ENCODE measurements at regions not wholly inside any gene's neighbourhood (a gene's known extent, or its start where the extent isn't known, plus 50 kb on each side); places are given as distances from the start of the nearest gene placed in this dataset.

DNA sequence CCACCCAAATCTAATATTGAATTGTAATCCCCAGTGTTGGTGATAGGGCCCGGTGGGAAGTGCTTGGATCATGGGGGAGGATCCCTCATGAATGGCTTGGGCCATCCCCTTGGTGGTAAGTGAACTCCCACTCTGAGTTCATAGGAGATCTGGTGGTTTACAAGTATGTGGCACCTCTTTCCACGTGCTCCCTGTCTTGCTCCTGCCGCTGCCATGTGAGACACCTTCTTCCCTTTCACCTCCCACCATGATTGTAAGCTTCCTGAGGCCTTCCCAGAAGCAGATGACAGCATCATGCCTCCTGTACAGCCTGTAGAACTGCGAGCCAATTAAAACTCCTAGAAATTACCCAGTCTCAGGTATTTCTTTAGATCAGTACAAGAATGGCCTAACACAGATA lies 150.8 kb downstream of the SH3BGRL2 start:
- peaks cover 4% of the 10 kb centered on the region for H3K27me3 Mint-ChIP-seq (ENCODE audit: low read depth, unreplicated experiment)
- FAIRE-seq (no peak), DNase-seq (ENCODE audit: low read depth) (no peak)
- H3K9ac ChIP-seq (ENCODE audit: low read length): no peak overlapping the region
- TF ChIP-seq, protein P1, sequence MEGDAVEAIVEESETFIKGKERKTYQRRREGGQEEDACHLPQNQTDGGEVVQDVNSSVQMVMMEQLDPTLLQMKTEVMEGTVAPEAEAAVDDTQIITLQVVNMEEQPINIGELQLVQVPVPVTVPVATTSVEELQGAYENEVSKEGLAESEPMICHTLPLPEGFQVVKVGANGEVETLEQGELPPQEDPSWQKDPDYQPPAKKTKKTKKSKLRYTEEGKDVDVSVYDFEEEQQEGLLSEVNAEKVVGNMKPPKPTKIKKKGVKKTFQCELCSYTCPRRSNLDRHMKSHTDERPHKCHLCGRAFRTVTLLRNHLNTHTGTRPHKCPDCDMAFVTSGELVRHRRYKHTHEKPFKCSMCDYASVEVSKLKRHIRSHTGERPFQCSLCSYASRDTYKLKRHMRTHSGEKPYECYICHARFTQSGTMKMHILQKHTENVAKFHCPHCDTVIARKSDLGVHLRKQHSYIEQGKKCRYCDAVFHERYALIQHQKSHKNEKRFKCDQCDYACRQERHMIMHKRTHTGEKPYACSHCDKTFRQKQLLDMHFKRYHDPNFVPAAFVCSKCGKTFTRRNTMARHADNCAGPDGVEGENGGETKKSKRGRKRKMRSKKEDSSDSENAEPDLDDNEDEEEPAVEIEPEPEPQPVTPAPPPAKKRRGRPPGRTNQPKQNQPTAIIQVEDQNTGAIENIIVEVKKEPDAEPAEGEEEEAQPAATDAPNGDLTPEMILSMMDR (IDR thresholded peaks at IDR 0.05; ENCODE audit: insufficient read depth, low read depth, low read length): no peak
- no peak for TF ChIP-seq EZH2 (IDR thresholded peaks at IDR 0.05; ENCODE audit: insufficient read depth, low read length)
- peaks cover 3% of the 10 kb centered on the region for H3K9me3 Mint-ChIP-seq (ENCODE audit: unreplicated experiment)
- H3K36me3 ChIP-seq (ENCODE audit: insufficient read depth, low read length): no peaks in the 10 kb centered on the region
- no peak overlapping the region for H3K27ac Mint-ChIP-seq (ENCODE audit: unreplicated experiment)
- no peaks in the 10 kb centered on the region for H4K20me1 ChIP-seq (ENCODE audit: insufficient read depth, low read length)
- H3K4me1 Mint-ChIP-seq (ENCODE audit: low read depth, unreplicated experiment): peaks cover 2% of the 10 kb centered on the region
- H3K36me3 Mint-ChIP-seq (ENCODE audit: low read depth, unreplicated experiment): no peaks in the 10 kb centered on the region
- no peaks in the 10 kb centered on the region for H3K9me3 ChIP-seq (ENCODE audit: insufficient read depth, low read depth, low read length)
- no peak overlapping the region for H3K4me3 Mint-ChIP-seq (ENCODE audit: unreplicated experiment)
- H3K4me1 ChIP-seq (ENCODE audit: insufficient read depth, low read length): no peaks in the 10 kb centered on the region
- H3K4me3 ChIP-seq (ENCODE audit: insufficient read depth, low read depth, low read length): no peak overlapping the region
- no peak overlapping the region for H2AFZ ChIP-seq (ENCODE audit: low read depth, low read length)
- no peak overlapping the region for H3K27ac ChIP-seq (ENCODE audit: low read depth, low read length)
- no peaks in the 10 kb centered on the region for H3K79me2 ChIP-seq (ENCODE audit: insufficient read depth, low read length)
- no peaks in the 10 kb centered on the region for H3K27me3 ChIP-seq (ENCODE audit: insufficient read depth, low read length)
- H3K4me2 ChIP-seq (ENCODE audit: low read length): no peak overlapping the region

DNA sequence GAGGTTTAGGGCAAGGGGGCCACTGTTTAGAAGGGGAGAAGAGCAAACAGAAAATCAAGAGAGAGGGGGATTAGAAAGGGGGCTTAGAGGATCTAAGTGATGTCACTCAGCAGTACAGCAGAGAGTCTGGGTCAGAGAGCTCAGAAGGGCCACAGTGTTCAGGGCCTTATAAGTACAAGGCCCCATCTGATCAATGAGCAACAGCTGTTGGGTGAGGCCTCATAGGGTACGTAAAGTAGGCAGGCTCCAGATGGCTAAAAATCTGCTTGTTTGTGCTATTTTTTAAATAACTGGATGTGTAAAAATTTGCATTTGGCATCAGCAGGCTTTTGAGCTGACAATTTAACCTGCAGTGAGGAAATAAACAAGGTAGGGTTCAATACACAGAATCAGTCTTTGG lies 149.8 kb downstream of the SH3BGRL2 start:
- peaks cover 2% of the 10 kb centered on the region for H3K4me1 Mint-ChIP-seq (ENCODE audit: low read depth, unreplicated experiment)
- no peak overlapping the region for H3K4me2 ChIP-seq (ENCODE audit: low read length)
- H3K36me3 Mint-ChIP-seq (ENCODE audit: low read depth, unreplicated experiment): no peaks in the 10 kb centered on the region
- H3K9ac ChIP-seq (ENCODE audit: low read length): no peak overlapping the region
- no peaks in the 10 kb centered on the region for H4K20me1 ChIP-seq (ENCODE audit: insufficient read depth, low read length)
- no peaks in the 10 kb centered on the region for H3K79me2 ChIP-seq (ENCODE audit: insufficient read depth, low read length)
- H3K4me1 ChIP-seq (ENCODE audit: insufficient read depth, low read length): no peaks in the 10 kb centered on the region
- H3K27me3 ChIP-seq (ENCODE audit: insufficient read depth, low read length): no peaks in the 10 kb centered on the region
- no peaks in the 10 kb centered on the region for H3K9me3 ChIP-seq (ENCODE audit: insufficient read depth, low read depth, low read length)
- H3K27me3 Mint-ChIP-seq (ENCODE audit: low read depth, unreplicated experiment): peaks cover 9% of the 10 kb centered on the region
- H3K4me3 Mint-ChIP-seq (ENCODE audit: unreplicated experiment): no peak overlapping the region
- H2AFZ ChIP-seq (ENCODE audit: low read depth, low read length): no peak overlapping the region
- DNase-seq (ENCODE audit: low read depth): no peak
- FAIRE-seq: no peak
- H3K27ac Mint-ChIP-seq (ENCODE audit: unreplicated experiment): no peak overlapping the region
- no peak overlapping the region for H3K4me3 ChIP-seq (ENCODE audit: insufficient read depth, low read depth, low read length)
- no peak for TF ChIP-seq EZH2 (IDR thresholded peaks at IDR 0.05; ENCODE audit: insufficient read depth, low read length)
- TF ChIP-seq, protein P1 (IDR thresholded peaks at IDR 0.05; ENCODE audit: insufficient read depth, low read depth, low read length): no peak
- H3K27ac ChIP-seq (ENCODE audit: low read depth, low read length): no peak overlapping the region
- H3K9me3 Mint-ChIP-seq (ENCODE audit: unreplicated experiment): peaks cover 3% of the 10 kb centered on the region
- no peaks in the 10 kb centered on the region for H3K36me3 ChIP-seq (ENCODE audit: insufficient read depth, low read length)

DNA sequence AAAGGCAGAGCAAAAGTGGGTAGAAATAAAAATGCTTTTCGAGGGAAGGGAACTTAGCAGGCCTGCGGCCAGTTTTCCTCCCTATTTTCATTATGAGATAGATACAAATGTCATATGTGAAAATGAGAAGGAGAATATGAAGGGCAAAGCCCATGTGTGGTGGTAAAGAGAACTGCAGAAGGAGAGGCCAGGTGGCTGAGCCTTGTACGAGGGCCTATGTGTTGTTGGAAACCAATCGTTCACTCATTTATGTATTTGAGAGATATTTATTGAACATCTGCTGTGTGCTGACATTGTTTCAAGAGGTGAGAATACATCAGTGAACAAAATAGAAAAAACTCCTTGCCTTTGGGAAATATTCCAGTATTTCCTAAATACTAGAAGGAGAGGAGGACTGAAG lies 147.7 kb downstream of the SH3BGRL2 start:
- peaks cover 3% of the 10 kb centered on the region for H3K9me3 Mint-ChIP-seq (ENCODE audit: unreplicated experiment)
- FAIRE-seq: no peak
- Histone ChIP-seq H2AFZ (ENCODE audit: low read depth, low read length) (no peak overlapping the region), H3K9ac (ENCODE audit: low read length) (no peak overlapping the region), H3K9me3 (ENCODE audit: insufficient read depth, low read depth, low read length) (no peaks in the 10 kb centered on the region), H3K4me1 (ENCODE audit: insufficient read depth, low read length) (no peaks in the 10 kb centered on the region), H3K36me3 (ENCODE audit: insufficient read depth, low read length) (no peaks in the 10 kb centered on the region), H3K27me3 (ENCODE audit: insufficient read depth, low read length) (no peaks in the 10 kb centered on the region), H3K4me2 (ENCODE audit: low read length) (no peak overlapping the region), H3K27ac (ENCODE audit: low read depth, low read length) (no peak overlapping the region), H4K20me1 (ENCODE audit: insufficient read depth, low read length) (no peaks in the 10 kb centered on the region), H3K79me2 (ENCODE audit: insufficient read depth, low read length) (no peaks in the 10 kb centered on the region), H3K4me3 (ENCODE audit: insufficient read depth, low read depth, low read length) (no peak overlapping the region)
- H3K4me1 Mint-ChIP-seq (ENCODE audit: low read depth, unreplicated experiment): peaks cover 2% of the 10 kb centered on the region
- no peaks in the 10 kb centered on the region for H3K36me3 Mint-ChIP-seq (ENCODE audit: low read depth, unreplicated experiment)
- no peak overlapping the region for H3K27ac Mint-ChIP-seq (ENCODE audit: unreplicated experiment)
- H3K27me3 Mint-ChIP-seq (ENCODE audit: low read depth, unreplicated experiment): peaks cover 16% of the 10 kb centered on the region
- TF ChIP-seq EZH2 (IDR thresholded peaks at IDR 0.05; ENCODE audit: insufficient read depth, low read length): no peak
- TF ChIP-seq, protein P1 (IDR thresholded peaks at IDR 0.05; ENCODE audit: insufficient read depth, low read depth, low read length): no peak
- no peak for DNase-seq (ENCODE audit: low read depth)
- no peak overlapping the region for H3K4me3 Mint-ChIP-seq (ENCODE audit: unreplicated experiment)

Measured in astrocyte (in vitro differentiated cells and primary cell).